Activated CD8-positive, alpha-beta memory T cell treated with anti-CD3 and anti-CD28 coated beads for 48 hours (primary cell): ENCODE measurements at regions not wholly inside any gene's neighbourhood (a gene's known extent, or its start where the extent isn't known, plus 50 kb on each side); places are given as distances from the start of the nearest gene placed in this dataset.

Source experiments
- DNase-seq, 3 experiments: peaks; one replicate each; pipeline ENCODE4 v3.0.0-alpha.2; 2020; ENCODE audit warnings: low read depth in 2 of 3, low spot score in 2 of 3

DNA sequence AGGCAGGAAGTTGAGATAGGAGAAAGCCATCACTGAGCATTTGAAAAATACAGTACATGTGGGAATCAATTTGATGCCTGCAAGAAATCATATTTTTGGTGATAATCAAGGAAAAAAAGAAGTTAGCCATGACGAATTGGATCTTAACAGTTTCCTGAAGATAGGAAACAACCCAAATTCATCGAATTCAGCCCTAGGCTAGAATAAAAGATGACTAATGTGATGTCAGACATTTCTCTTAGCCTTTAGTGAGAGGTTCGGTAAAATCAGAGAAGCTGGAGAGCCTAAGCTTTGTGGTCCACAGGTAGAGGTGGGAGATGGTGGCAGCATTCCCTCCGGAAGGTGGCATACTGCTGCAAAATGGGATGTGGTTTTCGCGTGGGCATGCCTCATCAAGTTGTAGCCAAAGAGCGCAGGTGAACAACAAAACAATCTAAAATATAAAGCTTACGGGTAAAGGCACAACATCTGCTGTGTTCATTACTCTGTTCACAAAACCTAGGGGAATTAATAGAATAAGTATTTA lies 144.1 kb upstream of the ALCAM start:
- DNase-seq: no peak

DNA sequence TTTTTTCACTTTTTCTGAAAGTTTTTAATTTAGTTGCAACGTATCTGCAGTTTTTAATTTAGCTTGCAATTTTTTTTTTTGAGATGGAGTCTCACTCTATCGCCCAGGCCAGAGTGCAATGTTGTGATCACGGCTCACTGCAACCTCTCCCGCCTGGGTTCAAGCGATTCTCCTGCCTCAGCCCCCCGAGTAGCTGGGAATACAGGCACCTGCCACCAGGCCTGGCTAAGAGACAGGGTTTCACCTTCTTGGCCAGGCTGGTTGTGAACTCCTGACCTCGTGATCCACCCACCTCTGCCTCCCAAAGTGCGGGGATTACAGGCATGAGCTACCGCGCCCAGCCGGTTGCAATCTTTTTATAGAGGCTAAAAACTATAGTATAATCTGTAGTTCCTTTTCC lies 142.9 kb upstream of the ALCAM start:
- DNase-seq: no peak

DNA sequence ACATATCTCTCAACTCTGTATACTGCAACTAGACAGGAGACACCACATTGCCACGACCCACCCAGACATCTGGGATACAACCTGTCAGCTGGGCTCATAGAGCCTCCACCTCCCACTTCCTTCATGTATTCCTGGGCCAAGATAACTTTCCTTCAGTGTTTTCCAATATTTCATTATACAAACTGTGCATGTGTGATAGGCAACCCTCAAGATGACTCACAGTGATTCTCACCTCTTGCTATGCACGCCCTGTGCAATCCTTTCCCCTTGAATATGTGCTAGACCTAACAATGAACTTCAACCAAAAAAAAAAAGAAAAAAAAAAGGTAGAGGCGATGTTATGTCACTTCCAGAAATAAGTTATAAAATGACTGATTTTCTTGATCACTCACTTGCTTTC lies 138.0 kb upstream of the ALCAM start:
- no peak for DNase-seq

DNA sequence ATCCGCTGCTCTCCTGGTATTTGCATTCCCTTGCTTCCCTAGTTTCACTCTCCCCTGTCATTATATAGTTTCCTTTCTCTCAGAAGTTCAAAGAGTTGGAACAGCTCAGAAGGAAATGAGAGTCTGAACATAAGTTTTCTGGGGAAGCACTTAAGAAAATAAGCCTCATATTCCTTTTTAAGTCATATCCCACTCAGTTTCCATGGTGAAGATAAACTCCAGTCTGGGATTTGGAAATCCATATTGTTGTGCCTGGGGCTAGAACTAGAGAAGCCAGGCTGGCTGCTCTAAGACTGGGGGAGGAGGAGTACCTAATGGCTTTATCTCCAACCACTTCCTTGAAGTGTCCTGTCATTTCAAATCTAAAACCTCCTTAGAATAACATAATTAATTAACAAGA lies 134.2 kb upstream of the ALCAM start:
- DNase-seq: no peak

DNA sequence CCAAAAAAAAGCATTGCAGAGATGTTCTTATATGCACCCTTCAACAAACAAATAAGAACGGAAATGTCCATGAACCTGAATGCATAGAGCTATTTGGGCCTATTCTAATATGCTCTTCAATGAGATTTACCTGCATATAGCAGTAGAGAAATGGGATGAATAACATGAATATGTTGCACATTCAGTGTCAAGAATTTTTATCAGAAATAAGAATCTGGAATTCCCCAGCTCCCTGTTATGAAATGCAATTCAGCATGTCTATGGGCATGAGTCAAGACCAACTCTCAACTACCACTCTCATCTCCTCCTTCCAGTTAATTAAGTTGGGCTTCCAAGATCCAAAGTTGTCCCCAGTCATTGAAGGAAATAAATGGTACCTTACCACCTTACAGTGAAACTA lies 133.7 kb upstream of the ALCAM start:
- no peak for DNase-seq

DNA sequence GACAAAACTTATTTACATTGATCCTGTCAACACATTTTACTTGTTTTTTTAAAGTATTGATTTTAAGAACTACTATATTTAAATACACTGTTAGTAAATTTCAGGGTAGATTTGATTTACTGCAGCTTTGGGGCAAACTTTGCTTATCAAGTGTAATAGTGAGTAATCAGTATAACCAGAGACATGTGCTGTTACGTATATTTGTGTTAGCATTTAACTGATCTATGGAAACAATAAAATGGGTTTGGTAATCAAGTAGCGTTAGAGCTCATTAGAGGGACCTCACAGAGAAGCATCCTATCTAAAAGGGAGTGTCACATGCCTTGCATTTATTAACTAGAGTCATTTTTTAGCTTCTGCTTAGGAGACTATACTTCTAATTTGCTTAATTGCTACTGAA lies 131.5 kb upstream of the ALCAM start:
- no peak for DNase-seq

DNA sequence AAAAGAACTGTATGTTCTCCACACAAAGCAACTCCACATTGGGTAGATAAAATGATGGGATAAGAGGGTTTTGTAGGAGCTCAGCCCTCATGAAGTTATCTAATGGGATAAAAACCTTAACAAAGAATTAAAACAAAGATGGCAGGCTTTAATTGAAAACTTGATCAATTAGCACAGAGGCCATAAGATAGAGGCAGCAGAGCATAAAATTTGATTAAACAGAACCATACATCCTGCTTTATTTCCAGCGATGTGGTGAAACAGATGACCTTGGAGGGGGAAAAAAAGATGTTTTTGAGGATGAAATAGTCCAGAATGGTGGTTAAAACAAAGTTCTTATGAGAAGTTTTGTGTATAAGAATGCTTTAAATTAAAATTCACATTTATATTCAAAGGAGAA lies 130.9 kb upstream of the ALCAM start:
- DNase-seq: no peak

DNA sequence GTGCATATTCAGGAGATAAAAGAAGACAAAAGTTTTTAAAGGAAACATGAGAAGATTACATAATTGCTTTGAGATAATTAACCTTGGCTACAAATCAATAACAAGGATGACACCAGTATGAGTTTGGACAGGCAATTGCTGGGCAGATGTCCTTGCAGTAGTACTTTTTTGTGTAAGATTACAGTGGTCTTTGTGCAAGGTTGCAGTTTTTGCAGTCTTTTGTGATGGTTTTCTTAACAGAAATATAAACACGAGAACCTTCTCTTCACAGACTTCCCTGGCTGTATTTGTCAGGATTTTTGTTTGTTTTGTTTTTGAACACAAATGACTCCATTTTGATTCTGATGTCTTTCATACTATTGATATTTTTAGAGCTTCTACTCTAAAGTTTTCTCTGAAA lies 128.3 kb upstream of the ALCAM start:
- no peak for DNase-seq

DNA sequence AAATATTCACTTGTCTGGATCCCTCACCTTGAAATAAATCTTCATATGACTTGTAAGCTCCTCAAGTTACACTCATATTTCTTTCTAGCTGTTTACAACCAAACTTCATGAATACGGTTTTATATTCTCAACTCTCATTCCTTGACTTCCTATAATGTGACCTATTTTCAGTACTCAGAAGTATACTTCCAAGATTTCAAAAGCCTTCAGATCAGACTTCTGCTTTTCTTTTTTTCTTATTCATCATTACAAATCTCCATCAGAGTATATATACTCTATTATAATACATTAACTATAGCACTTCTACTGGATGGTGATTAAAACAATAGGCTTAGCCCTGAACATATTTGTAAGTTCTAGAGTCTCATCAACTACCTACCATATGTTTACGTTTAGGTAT lies 123.6 kb upstream of the ALCAM start:
- no peak for DNase-seq

DNA sequence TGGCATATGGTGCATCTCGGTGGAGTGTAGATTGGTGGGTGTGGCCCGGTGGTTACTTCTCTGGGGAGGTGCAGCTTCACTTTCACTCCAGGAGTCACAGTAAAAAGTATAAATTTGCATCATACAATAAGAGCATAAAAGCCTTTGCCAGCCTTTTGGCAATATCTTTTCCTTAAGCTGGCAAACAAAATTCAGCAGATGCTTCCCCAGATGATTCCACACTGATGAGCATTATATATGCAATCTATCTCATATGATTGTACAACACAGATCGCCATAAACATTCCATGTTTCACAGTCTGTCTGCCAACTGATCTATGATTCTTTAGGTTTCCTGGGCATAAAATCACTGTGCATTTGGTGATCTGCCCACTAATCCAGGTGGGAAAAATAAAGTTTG lies 120.2 kb upstream of the ALCAM start:
- DNase-seq: no peak

DNA sequence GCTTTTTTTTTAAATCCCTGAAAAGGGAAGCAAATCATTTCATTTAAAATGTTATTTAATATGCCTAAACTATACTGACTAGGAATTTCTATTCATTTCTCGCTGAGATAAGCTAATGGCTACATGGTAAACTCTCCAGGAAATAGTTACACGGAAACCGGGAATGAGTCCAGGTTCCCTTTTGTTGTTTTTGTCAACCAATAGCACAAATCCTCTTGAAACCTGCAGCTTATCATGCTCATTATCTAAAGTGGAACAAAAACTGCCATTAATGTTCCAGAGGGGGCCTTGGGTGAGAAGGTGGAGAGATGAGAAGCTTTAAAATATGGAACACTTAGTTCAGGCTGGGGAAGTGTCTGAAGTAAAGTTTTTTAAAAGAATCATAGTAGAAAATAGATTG lies 113.5 kb upstream of the ALCAM start:
- DNase-seq: no peak

DNA sequence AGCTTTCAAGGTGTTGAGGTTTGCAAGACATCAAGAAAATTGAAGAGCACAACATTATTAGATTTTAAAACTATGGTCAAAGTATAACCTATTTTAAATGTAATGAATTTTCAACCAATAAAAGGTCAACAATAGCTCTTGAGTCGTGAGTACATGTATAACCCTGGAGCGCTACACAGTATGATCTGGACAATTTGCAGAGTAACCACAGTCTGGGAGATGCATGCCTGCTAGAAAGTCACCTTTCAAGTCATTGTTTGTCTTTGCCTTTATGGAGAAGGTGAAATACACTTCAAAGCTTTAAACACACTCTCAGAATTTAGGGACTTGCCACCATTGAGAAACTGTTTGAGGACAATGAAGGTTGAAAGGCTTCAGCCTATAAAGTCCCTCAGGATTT lies 112.6 kb upstream of the ALCAM start:
- DNase-seq: no peak

DNA sequence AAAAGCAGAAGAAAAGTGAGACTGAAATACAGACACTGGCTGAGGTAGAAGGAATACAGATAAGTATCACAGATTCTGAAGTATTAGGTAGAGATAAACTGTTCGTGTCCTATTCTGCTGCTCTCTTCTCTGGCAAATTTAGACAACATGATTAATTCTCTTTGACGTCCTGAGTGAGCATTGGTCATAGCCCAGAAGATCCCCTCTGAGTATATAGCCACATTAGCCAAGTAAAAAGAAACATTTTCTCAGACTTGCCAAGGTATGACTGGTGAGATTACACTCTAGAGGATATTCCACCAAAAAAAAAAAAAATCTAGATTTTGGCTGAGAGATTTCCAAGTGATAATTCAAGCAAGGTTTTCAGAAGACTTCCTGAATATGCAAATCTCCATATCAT lies 111.4 kb upstream of the ALCAM start:
- DNase-seq: no peak

DNA sequence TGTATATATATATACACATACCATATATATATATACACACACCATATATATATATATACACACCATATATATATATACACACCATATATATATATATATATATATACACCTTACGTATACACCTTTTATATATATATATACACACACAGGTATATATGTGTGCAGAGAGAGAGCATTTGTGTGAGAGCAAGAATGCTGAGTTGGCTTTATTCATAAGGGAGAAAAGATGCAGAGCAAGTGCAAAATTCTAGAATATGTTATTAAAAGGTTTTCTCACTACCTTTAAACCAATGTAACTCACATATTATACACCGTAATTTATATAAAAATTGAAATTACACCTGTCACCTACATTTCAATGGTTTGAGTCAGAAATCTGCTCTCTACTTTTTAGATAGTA lies 107.2 kb upstream of the ALCAM start:
- no peak for DNase-seq

DNA sequence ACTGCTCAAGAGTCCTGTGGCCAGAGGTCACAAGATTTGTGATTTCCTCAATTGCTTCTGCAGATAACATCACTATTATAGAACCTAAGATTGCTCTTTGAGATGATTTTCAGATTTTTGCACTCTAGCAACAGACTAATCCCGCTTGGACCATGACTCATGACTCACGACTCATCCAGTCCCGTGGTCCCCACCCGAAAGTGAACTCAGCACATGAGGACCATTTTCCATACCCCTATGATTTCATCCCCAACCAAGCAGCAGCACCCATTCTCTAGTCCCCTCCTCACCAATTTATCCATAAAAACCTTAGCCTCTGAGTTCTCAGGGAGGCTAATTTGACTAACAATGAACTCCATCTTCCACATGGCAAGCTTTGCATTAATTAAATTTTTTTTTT lies 106.3 kb upstream of the ALCAM start:
- DNase-seq: no peak

DNA sequence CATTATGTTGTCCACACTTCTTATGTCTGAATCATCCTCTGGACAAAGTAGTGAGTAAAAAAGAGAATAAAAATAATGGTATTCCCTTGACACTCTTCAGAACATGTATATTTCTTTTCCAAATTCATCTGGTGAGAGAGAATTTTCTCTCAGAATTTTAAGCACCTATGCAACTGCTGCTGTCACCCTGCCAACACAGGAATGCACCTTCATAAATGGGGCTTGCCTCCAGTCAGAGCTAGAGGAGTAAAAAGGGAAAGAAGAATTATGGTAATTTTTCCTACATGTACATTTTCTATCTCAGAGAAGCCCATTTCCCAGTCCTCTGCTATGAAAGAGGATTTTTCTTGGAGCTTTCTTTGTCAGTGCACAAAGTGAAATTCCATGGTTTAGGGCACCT lies 92.2 kb upstream of the ALCAM start:
- DNase-seq: no peak

DNA sequence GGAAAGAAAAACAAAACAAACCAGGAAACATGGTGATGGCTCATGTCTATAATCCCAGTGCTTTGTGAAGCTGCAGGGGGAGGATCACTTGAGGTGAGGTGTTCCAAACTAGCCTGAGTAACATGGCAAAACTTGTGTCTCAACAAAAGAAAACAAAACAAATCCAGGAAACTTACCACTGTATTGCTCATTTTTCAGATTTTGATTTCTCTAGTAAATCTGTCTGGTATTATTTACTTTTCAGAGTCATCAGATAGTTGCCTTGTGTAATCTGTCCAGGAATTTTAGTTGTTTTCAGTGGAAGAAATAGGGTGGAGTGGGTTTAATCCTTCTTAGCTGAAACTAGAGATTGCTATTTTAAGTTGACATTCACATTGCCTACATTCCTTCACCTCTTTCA lies 91.8 kb upstream of the ALCAM start:
- no peak for DNase-seq

DNA sequence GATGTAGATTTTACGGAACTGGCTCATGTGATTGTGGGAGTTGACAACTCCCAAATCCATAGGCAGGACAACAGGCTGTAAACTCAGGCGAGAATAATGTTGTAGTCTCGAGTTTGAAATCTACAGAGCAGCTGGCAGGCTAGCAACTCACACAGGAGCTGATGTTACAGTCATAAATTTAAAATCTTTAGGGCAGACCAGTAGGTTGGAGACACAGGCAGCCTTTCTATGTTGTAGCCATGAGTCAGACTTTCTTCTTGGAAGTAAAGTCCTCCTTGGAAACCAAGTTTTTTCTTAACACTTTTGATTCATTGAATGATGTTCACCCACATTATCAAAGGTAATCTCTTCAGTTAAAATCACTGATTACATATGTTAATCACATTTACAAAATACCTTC lies 89.1 kb upstream of the ALCAM start:
- DNase-seq: no peak

DNA sequence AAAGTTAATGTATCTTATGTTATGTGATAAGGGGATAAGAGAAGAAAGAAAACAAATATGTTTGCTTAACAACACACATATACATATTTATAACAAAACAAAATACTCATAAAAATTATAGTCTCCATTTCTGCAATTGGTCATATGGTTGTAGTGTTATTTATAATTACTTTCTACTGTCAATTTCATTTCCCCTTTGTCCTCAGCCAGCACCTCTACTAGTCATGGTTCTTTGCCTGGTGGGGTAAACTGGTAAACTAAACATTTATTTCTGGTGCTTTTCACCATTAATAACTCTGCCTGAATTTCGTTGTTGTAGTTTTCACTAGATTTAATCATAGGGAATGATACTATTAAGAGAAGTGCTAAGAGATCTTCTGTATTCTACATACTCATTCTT lies 88.0 kb upstream of the ALCAM start:
- no peak for DNase-seq

DNA sequence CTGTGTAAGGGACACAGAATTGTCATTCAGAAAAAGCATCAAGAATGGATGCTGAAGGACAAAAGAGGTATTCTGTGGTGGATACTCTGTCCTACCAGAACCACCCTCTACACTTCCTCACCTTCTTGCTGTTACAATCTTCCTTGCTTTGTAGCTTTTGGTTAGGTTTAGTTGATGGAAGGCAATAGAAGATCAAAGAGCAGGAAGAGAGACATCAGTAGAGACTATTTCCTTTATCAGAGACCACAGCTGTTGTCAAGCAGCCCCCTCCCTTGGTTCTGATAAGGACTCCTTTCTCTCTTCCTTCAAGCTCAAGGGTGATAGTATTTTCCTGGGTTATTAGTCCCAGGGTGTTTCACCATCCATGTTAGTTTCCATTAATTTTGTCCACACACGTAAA lies 84.7 kb upstream of the ALCAM start:
- no peak for DNase-seq

DNA sequence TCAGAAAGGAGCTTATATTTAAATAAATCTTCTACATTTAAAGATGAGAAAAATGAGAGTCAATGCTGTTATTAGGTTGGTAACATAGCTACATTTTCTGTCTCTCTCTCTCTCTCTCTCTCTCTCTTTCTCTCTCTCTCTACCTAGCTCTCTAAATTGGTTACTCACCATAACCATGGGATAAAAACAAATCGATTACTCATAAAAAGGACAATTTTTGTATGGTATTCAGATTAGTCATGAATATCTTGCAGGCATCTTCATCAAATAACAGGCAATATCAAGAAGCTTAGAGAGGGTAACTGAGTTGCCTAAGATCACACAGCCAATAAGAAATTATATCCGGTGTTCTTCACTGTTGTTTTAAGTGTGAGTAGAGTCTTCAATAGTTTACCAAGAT lies 81.8 kb upstream of the ALCAM start:
- DNase-seq: no peak

DNA sequence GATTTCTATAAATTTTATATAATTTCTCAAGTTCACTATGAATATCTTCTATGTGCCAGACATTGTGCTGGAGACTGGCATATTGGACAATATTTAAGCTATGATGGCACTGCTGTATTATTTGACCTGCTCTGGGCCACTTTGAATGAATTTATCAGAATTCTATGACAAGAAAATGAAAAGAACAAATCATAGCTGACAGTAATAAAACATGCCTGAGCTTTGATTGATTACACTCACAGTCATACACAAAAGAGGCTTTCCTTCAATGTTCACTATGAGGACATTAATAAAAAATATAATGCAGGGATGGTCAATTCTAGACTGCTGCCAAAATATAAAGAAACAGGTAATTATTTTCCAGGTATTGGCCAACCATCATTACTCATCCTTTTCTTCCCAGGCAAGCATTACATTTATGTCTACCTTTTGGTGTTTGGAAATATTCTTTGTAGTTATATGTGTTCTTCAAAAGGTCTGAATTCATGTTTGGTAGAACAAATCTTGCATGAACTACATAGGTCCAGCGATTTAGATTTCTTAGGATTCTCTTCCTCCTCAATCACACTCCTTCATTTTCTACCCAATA lies 81.0 kb upstream of the ALCAM start:
- DNase-seq: no peak

DNA sequence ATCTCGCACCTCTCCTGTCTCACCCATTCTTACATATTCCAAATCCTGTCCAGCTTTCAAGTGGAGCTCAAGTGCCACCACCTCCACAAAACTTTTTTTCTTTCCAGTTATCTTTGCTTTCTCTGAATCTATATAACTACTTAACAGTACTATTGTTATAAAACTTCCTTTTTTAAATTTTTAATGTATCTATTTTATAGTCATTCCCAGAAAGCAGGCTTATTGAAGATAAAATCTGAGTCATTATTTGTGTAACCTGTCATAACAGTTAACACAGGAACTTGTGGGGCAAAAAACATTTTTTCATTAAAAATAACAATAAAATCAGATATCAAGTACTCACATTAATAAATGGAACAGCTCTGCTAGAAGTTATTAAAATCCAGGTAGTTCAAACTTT lies 73.3 kb upstream of the ALCAM start:
- no peak for DNase-seq
